K562 (cell line): ENCODE measurements at regions not wholly inside any gene's neighbourhood (a gene's known extent, or its start where the extent isn't known, plus 50 kb on each side); places are given as distances from the start of the nearest gene placed in this dataset.

ENCODE experiments used
- ATAC-seq: fragments of 200-7000 bp; cut with Tn5 transposase; 3 replicates; pipeline ENCODE4 v1.9.1; 2020; ENCODE audit warnings: moderate library complexity
- BruUV-seq: library from RNA; stranded (reverse); fragments of 400-500 nt; replicated peaks from 2 replicates; lab custom pipeline; 2021; lab: Mats Ljungman, UMichigan
- CTCF ChIA-PET: fragments of 300-600 bp; formaldehyde crosslinking; extraction: SDS; loops from one replicate; lab custom pipeline; 2021; ENCODE audit warnings: low intra/inter-chr PET ratio; lab: Yijun Ruan, JAX
- POLR2A ChIA-PET: fragments of 300-600, 350-650 bp; sonication (Branson Sonifier 250); formaldehyde crosslinking; extraction: SDS; loops from one replicate; lab custom pipeline; 2021; ENCODE audit warnings: antibody characterized with exemption, inconsistent platforms; lab: Yijun Ruan, JAX
- DNase-seq, 4 experiments: peaks; one replicate each; pipeline versions ENCODE4 v3.0.0 to v3.0.0-alpha.2; 2011 to 2018; ENCODE audit warnings: low spot score in 3 of 4, mixed read lengths in 3 of 4; ENCODE audit errors: extremely low read depth in 1 of 4
- FAIRE-seq: peaks from 2 replicates; lab custom pipeline; 2011; peaks lifted over from hg19 to GRCh38; lab: Jason Lieb, UNC
- H2AFZ ChIP-seq: 2 replicates; pipeline ENCODE4 v1.6.0; 2011; ENCODE audit warnings: low read depth, low read length, control low read depth, inconsistent platforms
- H3K27ac ChIP-seq: fragments of 200-600 bp; 3 replicates; pipeline ENCODE4 v1.8.0; 2011; ENCODE audit warnings: low read depth, mild to moderate bottlenecking, control low read depth, inconsistent platforms, low read length, moderate library complexity, mixed read lengths; ENCODE audit errors: extremely low read depth
- H3K27me3 ChIP-seq, 2 experiments: fragments of 300-600 bp in 1 of 2; 2 replicates in 1 of 2; 3 replicates in 1 of 2; pipeline versions ENCODE4 v1.6.0 to v1.8.0; 2011; ENCODE audit warnings: inconsistent platforms in 2 of 2, low read length in 2 of 2, mild to moderate bottlenecking in 1 of 2, mixed read lengths in 1 of 2, moderate library complexity in 1 of 2; ENCODE audit not compliant: control insufficient read depth in 2 of 2, insufficient read depth in 2 of 2
- H3K36me3 ChIP-seq: fragments of 300-600 bp; 3 replicates; pipeline ENCODE4 v1.8.0; 2011; ENCODE audit warnings: mild to moderate bottlenecking, low read length, inconsistent platforms; ENCODE audit not compliant: control insufficient read depth, insufficient read depth
- H3K4me1 ChIP-seq, 2 experiments: fragments of 200-600 bp in 1 of 2; replicated peaks in 1 of 2; 2 replicates in 1 of 2; 3 replicates in 1 of 2; pipeline versions ENCODE4 v1.5.1 to v1.8.0; 2011; ENCODE audit warnings: inconsistent platforms in 2 of 2, low read length in 2 of 2, mild to moderate bottlenecking in 1 of 2, mixed read lengths in 1 of 2, moderate library complexity in 1 of 2; ENCODE audit not compliant: control insufficient read depth in 2 of 2, insufficient read depth in 2 of 2
- H3K4me2 ChIP-seq: 2 replicates; pipeline ENCODE4 v1.6.1; 2011; ENCODE audit warnings: low read length, control low read depth, inconsistent platforms, mixed read lengths; ENCODE audit not compliant: insufficient read depth
- H3K4me3 ChIP-seq: fragments of 200-600 bp; sonication (generic), shearing (Covaris generic); 2 replicates; pipeline ENCODE4 v1.5.1; 2016; ENCODE audit warnings: control low read depth, inconsistent platforms
- H3K79me2 ChIP-seq: fragments of 200-600 bp; 3 replicates; pipeline ENCODE4 v1.8.0; 2011; ENCODE audit warnings: low read length, inconsistent platforms; ENCODE audit not compliant: control insufficient read depth, insufficient read depth
- H3K9ac ChIP-seq, 2 experiments: 2 replicates each; pipeline versions ENCODE4 v1.6.0 to v1.6.1; 2011; ENCODE audit warnings: low read depth in 2 of 2, low read length in 2 of 2, control low read depth in 1 of 2, inconsistent platforms in 1 of 2, mild to moderate bottlenecking in 1 of 2, mixed read lengths in 1 of 2; ENCODE audit not compliant: insufficient read depth in 1 of 2
- H3K9me1 ChIP-seq: one replicate; pipeline ENCODE4 v1.6.0; 2011; ENCODE audit warnings: inconsistent platforms, mild to moderate bottlenecking, low read length, moderate library complexity; ENCODE audit not compliant: control insufficient read depth, insufficient read depth
- H3K9me3 ChIP-seq: replicated peaks from 2 replicates; pipeline ENCODE4 v1.5.1; 2011; ENCODE audit warnings: low read depth, low read length, inconsistent platforms; ENCODE audit not compliant: control insufficient read depth, insufficient read depth
- H4K20me1 ChIP-seq: replicated peaks from 2 replicates; pipeline ENCODE4 v1.6.1; 2011; ENCODE audit warnings: low read length, inconsistent platforms, mixed read lengths; ENCODE audit not compliant: control insufficient read depth, insufficient read depth
- DNMT1 ChIP-seq: fragments of 450-650 bp; IDR thresholded peaks from 2 replicates; pipeline ENCODE4 v1.6.1; 2016; ENCODE audit warnings: antibody characterized with exemption, mild to moderate bottlenecking
- ETV5 ChIP-seq: sonication (generic); formaldehyde crosslinking; IDR thresholded peaks from 2 replicates; pipeline ENCODE4 v1.4.0; 2020; ENCODE audit warnings: low read depth, mild to moderate bottlenecking, missing genetic modification reagents
- FOXJ3 ChIP-seq: sonication (generic); formaldehyde crosslinking; IDR thresholded peaks from 2 replicates; pipeline ENCODE4 v1.4.0; 2020; ENCODE audit warnings: mild to moderate bottlenecking, missing genetic modification reagents
- MAZ ChIP-seq, 2 experiments: fragments of 450-650 bp in 1 of 2; sonication (generic) in 1 of 2; formaldehyde crosslinking; IDR thresholded peaks in 1 of 2; conservative IDR thresholded peaks in 1 of 2; 2 replicates each; pipeline versions ENCODE4 v1.4.0 to v1.5.0; 2020; ENCODE audit warnings: mild to moderate bottlenecking in 1 of 2, missing genetic modification reagents in 1 of 2
- RAD51 ChIP-seq: fragments of 450-650 bp; IDR thresholded peaks from 2 replicates; pipeline ENCODE4 v1.7.1; 2016; ENCODE audit warnings: low read depth, mild to moderate bottlenecking, borderline replicate concordance
- SRSF3 ChIP-seq: fragments of 200-400 bp; formaldehyde crosslinking; IDR thresholded peaks from 2 replicates; pipeline ENCODE4 v1.6.1; 2016; ENCODE audit warnings: mild to moderate bottlenecking, low read length, moderate library complexity; ENCODE audit not compliant: insufficient read depth
- ZNF133 ChIP-seq: fragments of 250-450 bp; sonication (Bioruptor Pico); IDR thresholded peaks from 2 replicates; pipeline ENCODE4 v1.4.0; 2020; ENCODE audit warnings: mild to moderate bottlenecking
- ZNF165 ChIP-seq: fragments of 250-450 bp; sonication (Bioruptor Pico); IDR thresholded peaks from 2 replicates; pipeline ENCODE4 v1.4.0; 2020; ENCODE audit warnings: borderline replicate concordance
- ZNF282 ChIP-seq: sonication (generic); formaldehyde crosslinking; IDR thresholded peaks from 2 replicates; pipeline ENCODE4 v1.8.1; 2023; ENCODE audit warnings: missing genetic modification reagents
- WGBS: fragments of 100-300 bp; shearing (Covaris generic); methylation state at CpG from one replicate; pipeline ENCODE4 v1.1.6; 2016; ENCODE audit warnings: low coverage, mixed read lengths; ENCODE audit not compliant: insufficient coverage; ENCODE audit errors: missing lambda C conversion rate; 5-methylcytosine and 5-hydroxymethylcytosine counted together
- in situ Hi-C: fragments of 300-500 bp; cut with MboI; formaldehyde crosslinking; loops from 4 replicates; pipeline ENCODE4 v1.15.0; 2018; ENCODE audit warnings: inconsistent platforms, mixed read lengths
- intact Hi-C: fragments of 100-400 bp; cut with micrococcal nuclease; formaldehyde crosslinking; loops from 2 replicates; pipeline ENCODE4 v1.14.2; 2022

DNA sequence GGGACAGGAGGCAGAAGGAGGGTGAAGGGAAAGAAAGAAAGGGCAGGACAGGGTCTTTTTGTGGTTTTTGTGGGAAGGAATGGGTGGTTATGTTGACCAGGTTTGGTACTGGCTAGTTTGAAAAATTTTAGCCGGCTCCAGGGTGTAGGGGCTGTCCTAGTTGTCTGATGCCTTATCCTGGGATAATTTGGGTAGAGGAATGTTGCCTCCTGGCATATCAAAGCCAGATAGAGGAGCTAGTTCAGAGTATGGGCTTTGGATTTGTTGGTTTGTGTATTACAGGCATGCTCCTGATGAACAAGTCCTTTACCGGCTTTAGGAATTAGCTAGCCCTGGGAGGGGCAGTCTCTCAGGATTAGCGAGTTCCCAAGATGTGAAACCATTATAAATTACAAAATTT is 101.1 kb upstream of the LHCGR start:
- in situ Hi-C loops (no loop called here), intact Hi-C loops (no loop called here)
- no TSS peak for BruUV-seq
- no peak overlapping the region for H3K4me3 ChIP-seq
- no peak overlapping the region for H3K9ac ChIP-seq
- H3K4me1 ChIP-seq = no peaks in the 10 kb centered on the region
- H3K4me2 ChIP-seq = no peak overlapping the region
- no peaks in the 10 kb centered on the region for H4K20me1 ChIP-seq
- H3K27me3 ChIP-seq = no peaks in the 10 kb centered on the region
- H3K9me1 ChIP-seq = no peaks in the 10 kb centered on the region
- H3K9me3 ChIP-seq = no peaks in the 10 kb centered on the region
- TF ChIP-seq ZNF165 (CRISPR knock-in tag) (no peak), ZNF133 (no peak), MAZ (CRISPR knock-in tag; conservative IDR thresholded peaks at IDR 0.05 in 1 of 2, IDR thresholded peaks at IDR 0.05 in 1 of 2) (no peak), RAD51 (no peak), ETV5 (CRISPR knock-in tag) (no peak), DNMT1 (no peak), SRSF3 (no peak), FOXJ3 (CRISPR knock-in tag) (no peak), ZNF282 (CRISPR knock-in tag) (no peak)
- no peak for ATAC-seq
- WGBS = 7% methylated on average over 3 of the region's 3 CpGs
- POLR2A ChIA-PET = no interaction called here
- no peak for DNase-seq
- no peaks in the 10 kb centered on the region for H3K36me3 ChIP-seq
- no peak overlapping the region for H3K27ac ChIP-seq
- CTCF ChIA-PET = no interaction called here
- no peaks in the 10 kb centered on the region for H3K79me2 ChIP-seq
- FAIRE-seq = no peak
- H2AFZ ChIP-seq = no peak overlapping the region
